SK-N-SH (cell line): ENCODE measurements at regions not wholly inside any gene's neighbourhood (a gene's known extent, or its start where the extent isn't known, plus 50 kb on each side); places are given as distances from the start of the nearest gene placed in this dataset.
"Not testable (repeated sequence)": the region's sequence is repeated elsewhere in the genome, so short reads cannot be mapped to it uniquely, and the experiment has no call there.

Experiments
- CTCF ChIA-PET: fragments of 300-600, 350-600 bp; formaldehyde crosslinking; extraction: SDS; loops from one replicate; lab custom pipeline; 2021; lab: Yijun Ruan, JAX
- POLR2A ChIA-PET: fragments of 350-600 bp; sonication (Branson Sonifier 250); formaldehyde crosslinking; extraction: SDS; loops from one replicate; lab custom pipeline; 2020; ENCODE audit warnings: antibody characterized with exemption, inconsistent platforms; lab: Yijun Ruan, JAX
- DNase-seq: peaks from one replicate; pipeline ENCODE4 v3.0.0; 2012
- H2AFZ ChIP-seq: fragments of 200-600 bp; sonication (generic); 2 replicates; pipeline ENCODE4 v1.8.1; 2016; ENCODE audit warnings: antibody characterized with exemption, mild to moderate bottlenecking, low read depth
- H3F3A ChIP-seq: fragments of 200-600 bp; sonication (generic); replicated peaks from 2 replicates; pipeline ENCODE3; 2016; ENCODE audit warnings: antibody characterized with exemption, mild to moderate bottlenecking; ENCODE audit not compliant: insufficient read depth
- H3K27ac ChIP-seq, 2 experiments: fragments of 200-500 bp in 1 of 2; fragments of 200-600 bp in 1 of 2; sonication (Bioruptor generic) in 1 of 2; sonication (generic), shearing (Covaris generic) in 1 of 2; 2 replicates each; pipeline versions ENCODE4 v1.5.1 to v1.6.1; 2014 to 2016; ENCODE audit warnings: low read depth in 2 of 2, inconsistent platforms in 1 of 2, low read length in 1 of 2, mild to moderate bottlenecking in 1 of 2, mixed read lengths in 1 of 2
- H3K27me3 ChIP-seq: fragments of 200-600 bp; sonication (generic), shearing (Covaris generic); 2 replicates; pipeline ENCODE4 v1.6.1; 2016; ENCODE audit warnings: mixed run types; ENCODE audit not compliant: insufficient read depth
- H3K36me3 ChIP-seq, 2 experiments: fragments of 200-500 bp in 1 of 2; fragments of 200-600 bp in 1 of 2; sonication (Bioruptor generic) in 1 of 2; sonication (generic) in 1 of 2; replicated peaks in 1 of 2; 2 replicates each; pipeline versions ENCODE3 to v1.5.1; 2014 to 2016; ENCODE audit warnings: low read length in 1 of 2, mild to moderate bottlenecking in 1 of 2; ENCODE audit not compliant: insufficient read depth in 2 of 2, control insufficient read depth in 1 of 2
- H3K4me1 ChIP-seq, 2 experiments: fragments of 200-500 bp in 1 of 2; fragments of 200-600 bp in 1 of 2; sonication (Bioruptor generic) in 1 of 2; sonication (generic), shearing (Covaris generic) in 1 of 2; 2 replicates each; pipeline versions ENCODE4 v1.5.1 to v1.6.1; 2014 to 2016; ENCODE audit warnings: low read depth in 1 of 2, low read length in 1 of 2, mixed run types in 1 of 2; ENCODE audit not compliant: insufficient read depth in 2 of 2, control insufficient read depth in 1 of 2
- H3K4me2 ChIP-seq: fragments of 200-600 bp; sonication (generic), shearing (Covaris generic); 2 replicates; pipeline ENCODE4 v1.6.1; 2017; ENCODE audit warnings: mixed run types
- H3K4me3 ChIP-seq, 2 experiments: fragments of 200-500 bp in 1 of 2; fragments of 200-600 bp in 1 of 2; sonication (Bioruptor generic) in 1 of 2; sonication (generic), shearing (Covaris generic) in 1 of 2; 2 replicates each; pipeline versions ENCODE4 v1.5.1 to v1.8.1; 2014 to 2016; ENCODE audit warnings: low read depth in 2 of 2, inconsistent platforms in 1 of 2, low read length in 1 of 2, mild to moderate bottlenecking in 1 of 2, mixed read lengths in 1 of 2, moderate library complexity in 1 of 2
- H3K79me2 ChIP-seq: fragments of 200-600 bp; sonication (generic); 2 replicates; pipeline ENCODE4 v1.8.1; 2017; ENCODE audit warnings: mild to moderate bottlenecking; ENCODE audit not compliant: insufficient read depth
- H3K9ac ChIP-seq: fragments of 200-600 bp; sonication (generic); 2 replicates; pipeline ENCODE4 v1.6.1; 2017; ENCODE audit warnings: mixed run types
- H3K9me2 ChIP-seq: fragments of 200-600 bp; sonication (generic); 2 replicates; pipeline ENCODE4 v1.6.1; 2017; ENCODE audit warnings: mixed run types
- H3K9me3 ChIP-seq: fragments of 200-600 bp; sonication (generic); 2 replicates; pipeline ENCODE4 v1.6.1; 2017; ENCODE audit warnings: mixed run types, mild to moderate bottlenecking, moderate library complexity
- H4K20me1 ChIP-seq: fragments of 200-600 bp; sonication (generic); 2 replicates; pipeline ENCODE4 v1.6.1; 2017; ENCODE audit warnings: mild to moderate bottlenecking, mixed run types; ENCODE audit not compliant: insufficient read depth
- ELF1 ChIP-seq: IDR thresholded peaks from 2 replicates; pipeline ENCODE4 v1.4.0; 2012
- EP300 ChIP-seq, 2 experiments: IDR thresholded peaks; 2 replicates each; pipeline versions ENCODE4 v1.4.0 to v1.6.1; 2012; ENCODE audit warnings: borderline replicate concordance in 1 of 2, low read depth in 1 of 2, low read length in 1 of 2
- EZH2phosphoT487 ChIP-seq: fragments of 200-600 bp; sonication (generic); IDR thresholded peaks from 2 replicates; pipeline ENCODE4 v1.6.1; 2017; ENCODE audit warnings: low read depth, mixed run types, mild to moderate bottlenecking, antibody characterized with exemption, moderate library complexity, borderline replicate concordance
- FOSL2 ChIP-seq: IDR thresholded peaks from 2 replicates; pipeline ENCODE4 v1.4.0; 2012; ENCODE audit warnings: low read depth, mild to moderate bottlenecking, moderate library complexity, borderline replicate concordance
- GABPA ChIP-seq: IDR thresholded peaks from 2 replicates; pipeline ENCODE4 v1.4.0; 2012; ENCODE audit warnings: low read depth, mild to moderate bottlenecking
- RAD21 ChIP-seq: IDR thresholded peaks from 2 replicates; pipeline ENCODE4 v1.6.1; 2012; ENCODE audit warnings: mild to moderate bottlenecking, low read length
- TAF1 ChIP-seq: IDR thresholded peaks from 2 replicates; pipeline ENCODE4 v1.6.1; 2012; ENCODE audit warnings: low read depth, mild to moderate bottlenecking, low read length, moderate library complexity, borderline replicate concordance
- TCF12 ChIP-seq: IDR thresholded peaks from 2 replicates; pipeline ENCODE4 v1.4.0; 2012
- WGBS: methylation state at CpG from one replicate; pipeline ENCODE4 v1.1.6; 2017; ENCODE audit warnings: low lambda C conversion rate; 5-methylcytosine and 5-hydroxymethylcytosine counted together
- TF ChIP-seq, protein P1 (sequence below): IDR thresholded peaks from 2 replicates; pipeline ENCODE4 v1.4.0; 2012; ENCODE audit warnings: low read depth
- TF ChIP-seq, protein P2 (sequence below): IDR thresholded peaks from 2 replicates; pipeline ENCODE4; 2012

DNA sequence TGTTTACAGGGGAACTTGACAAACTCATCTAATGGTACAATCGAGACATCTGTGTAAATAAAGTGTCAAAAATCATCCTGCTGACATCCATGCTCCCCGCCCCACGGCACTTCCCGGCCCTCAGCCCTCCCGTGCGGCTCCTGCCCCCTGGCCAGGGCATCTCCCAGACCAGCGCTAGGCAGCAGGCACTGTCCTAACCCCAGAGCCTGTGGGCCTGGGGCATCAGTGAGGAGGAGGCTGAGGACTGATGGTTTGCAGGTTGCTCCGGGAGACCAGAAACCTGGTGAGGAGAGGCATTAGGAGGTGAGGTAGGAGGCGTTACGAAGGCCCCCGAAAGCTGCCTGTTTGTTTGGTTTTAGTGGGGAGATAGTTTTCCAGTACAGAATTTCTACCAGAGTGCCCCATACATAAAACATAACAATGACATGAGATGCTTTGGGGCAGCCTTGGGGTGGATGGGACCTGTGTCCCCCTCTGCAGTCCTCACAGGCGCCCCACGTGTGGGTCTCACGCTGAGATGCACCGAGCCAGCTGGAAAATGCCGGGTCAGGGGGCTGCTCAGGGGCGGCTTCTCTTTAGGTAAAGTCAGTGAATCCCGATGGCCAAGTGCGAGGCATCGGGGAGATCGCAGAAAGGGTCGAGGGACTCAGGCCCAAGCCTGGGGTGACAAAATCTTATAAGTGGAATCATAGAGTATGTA is 114.2 kb downstream of the RTP5 start:
- no peaks in the 10 kb centered on the region for H3K9me2 ChIP-seq
- no peak overlapping the region for H3K4me2 ChIP-seq
- no peaks in the 10 kb centered on the region for H3K36me3 ChIP-seq
- TF ChIP-seq, protein P1, sequence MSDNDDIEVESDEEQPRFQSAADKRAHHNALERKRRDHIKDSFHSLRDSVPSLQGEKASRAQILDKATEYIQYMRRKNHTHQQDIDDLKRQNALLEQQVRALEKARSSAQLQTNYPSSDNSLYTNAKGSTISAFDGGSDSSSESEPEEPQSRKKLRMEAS: no peak
- TF ChIP-seq TCF12: no peak
- no peak for TF ChIP-seq GABPA
- TF ChIP-seq ELF1: no peak
- TF ChIP-seq FOSL2: no peak
- no peak for TF ChIP-seq TAF1
- TF ChIP-seq, protein P2, sequence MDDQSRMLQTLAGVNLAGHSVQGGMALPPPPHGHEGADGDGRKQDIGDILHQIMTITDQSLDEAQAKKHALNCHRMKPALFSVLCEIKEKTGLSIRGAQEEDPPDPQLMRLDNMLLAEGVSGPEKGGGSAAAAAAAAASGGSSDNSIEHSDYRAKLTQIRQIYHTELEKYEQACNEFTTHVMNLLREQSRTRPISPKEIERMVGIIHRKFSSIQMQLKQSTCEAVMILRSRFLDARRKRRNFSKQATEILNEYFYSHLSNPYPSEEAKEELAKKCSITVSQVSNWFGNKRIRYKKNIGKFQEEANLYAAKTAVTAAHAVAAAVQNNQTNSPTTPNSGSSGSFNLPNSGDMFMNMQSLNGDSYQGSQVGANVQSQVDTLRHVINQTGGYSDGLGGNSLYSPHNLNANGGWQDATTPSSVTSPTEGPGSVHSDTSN: no peak
- H3F3A ChIP-seq: no peaks in the 10 kb centered on the region
- no peaks in the 10 kb centered on the region for H3K9me3 ChIP-seq
- no peaks in the 10 kb centered on the region for H3K79me2 ChIP-seq
- H3K27me3 ChIP-seq: no peaks in the 10 kb centered on the region
- WGBS: 78% methylated on average over 22 of the region's 22 CpGs
- H3K9ac ChIP-seq: no peak overlapping the region
- POLR2A ChIA-PET: no interaction called here
- CTCF ChIA-PET: interaction anchor here (1.4 kb wide), 1 partner anchor 33 kb away, joined by 7 read pairs; no protein-coding TSS in a partner anchor
- H2AFZ ChIP-seq: no peak overlapping the region
- H4K20me1 ChIP-seq: no peaks in the 10 kb centered on the region
- DNase-seq: no peak
- no peaks in the 10 kb centered on the region for H3K4me1 ChIP-seq
- no peak overlapping the region for H3K4me3 ChIP-seq
- H3K27ac ChIP-seq: no peak overlapping the region

DNA sequence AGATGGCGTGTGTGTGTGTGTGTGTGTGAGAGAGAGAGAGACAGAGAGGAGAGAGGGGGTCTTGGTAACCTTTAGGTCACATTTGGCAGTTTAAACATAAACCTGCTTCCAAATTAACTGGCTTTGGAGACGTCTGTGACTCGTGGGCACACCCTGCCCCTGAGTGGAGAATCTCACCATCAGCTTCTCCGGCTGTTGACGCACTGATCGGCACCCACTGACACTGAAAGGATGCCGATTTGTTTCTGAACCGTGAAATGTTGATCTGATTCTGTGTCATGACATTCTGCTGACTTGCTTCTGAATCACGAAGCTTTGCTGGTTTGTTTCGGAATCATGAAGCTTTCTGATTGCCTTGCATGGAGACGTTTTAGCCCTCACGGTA is 114.7 kb downstream of the RTP5 start:
- no peak for TF ChIP-seq EP300 (IDR thresholded peaks at IDR 0.05; ENCODE audit: borderline replicate concordance in 1 of 2, low read depth in 1 of 2, low read length in 1 of 2)
- H3K36me3 ChIP-seq: no peaks in the 10 kb centered on the region
- 54% methylated on average over 12 of the region's 12 CpGs for WGBS
- H3K9me3 ChIP-seq: no peaks in the 10 kb centered on the region
- H3K4me3 ChIP-seq: no peak overlapping the region
- H2AFZ ChIP-seq: no peak overlapping the region
- no peaks in the 10 kb centered on the region for H3K79me2 ChIP-seq
- no peaks in the 10 kb centered on the region for H3K27me3 ChIP-seq
- H3F3A ChIP-seq: no peaks in the 10 kb centered on the region
- H3K27ac ChIP-seq: no peak overlapping the region
- no peaks in the 10 kb centered on the region for H3K4me1 ChIP-seq
- DNase-seq: no peak
- ChIA-PET CTCF (interaction anchor here (1.4 kb wide), 1 partner anchor 33 kb away, joined by 7 read pairs; no protein-coding TSS in a partner anchor), POLR2A (no interaction called here)
- no peaks in the 10 kb centered on the region for H4K20me1 ChIP-seq
- H3K4me2 ChIP-seq: no peak overlapping the region
- no peak overlapping the region for H3K9ac ChIP-seq
- H3K9me2 ChIP-seq: no peaks in the 10 kb centered on the region

DNA sequence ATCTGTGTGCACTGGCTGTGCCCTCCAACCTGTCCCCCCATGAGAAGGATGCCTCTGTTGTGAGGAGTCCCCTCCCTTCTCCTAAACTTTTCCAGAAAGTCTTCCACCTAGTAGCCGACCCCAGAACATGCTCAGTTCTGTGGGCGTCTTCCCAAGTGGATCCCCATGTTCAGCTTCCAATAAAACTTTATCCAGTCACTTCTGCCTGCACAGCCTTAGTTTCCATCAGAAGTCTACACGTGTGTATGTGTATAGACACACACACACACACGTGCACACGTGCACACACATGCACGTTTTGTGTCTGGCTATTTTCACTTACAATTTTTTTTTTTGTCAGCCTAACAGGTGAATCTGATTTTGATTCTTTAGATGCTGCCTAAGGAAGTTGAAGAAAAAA is 115.1 kb downstream of the RTP5 start:
- no peak overlapping the region for H3K4me2 ChIP-seq
- no peaks in the 10 kb centered on the region for H3K9me3 ChIP-seq
- no peaks in the 10 kb centered on the region for H3F3A ChIP-seq
- H4K20me1 ChIP-seq: no peaks in the 10 kb centered on the region
- DNase-seq: no peak
- H3K79me2 ChIP-seq: no peaks in the 10 kb centered on the region
- no peak for TF ChIP-seq RAD21
- no peak for TF ChIP-seq TAF1
- TF ChIP-seq EZH2phosphoT487: no peak
- H3K9ac ChIP-seq: no peak overlapping the region
- WGBS: 36% methylated on average over 6 of the region's 6 CpGs
- no peak overlapping the region for H2AFZ ChIP-seq
- CTCF ChIA-PET: interaction anchor here (1.4 kb wide), 1 partner anchor 34 kb away, joined by 7 read pairs; no protein-coding TSS in a partner anchor
- no peak overlapping the region for H3K4me3 ChIP-seq
- H3K36me3 ChIP-seq: no peaks in the 10 kb centered on the region
- H3K4me1 ChIP-seq: no peaks in the 10 kb centered on the region
- no peaks in the 10 kb centered on the region for H3K9me2 ChIP-seq
- POLR2A ChIA-PET: no interaction called here
- no peaks in the 10 kb centered on the region for H3K27me3 ChIP-seq
- H3K27ac ChIP-seq: no peak overlapping the region

DNA sequence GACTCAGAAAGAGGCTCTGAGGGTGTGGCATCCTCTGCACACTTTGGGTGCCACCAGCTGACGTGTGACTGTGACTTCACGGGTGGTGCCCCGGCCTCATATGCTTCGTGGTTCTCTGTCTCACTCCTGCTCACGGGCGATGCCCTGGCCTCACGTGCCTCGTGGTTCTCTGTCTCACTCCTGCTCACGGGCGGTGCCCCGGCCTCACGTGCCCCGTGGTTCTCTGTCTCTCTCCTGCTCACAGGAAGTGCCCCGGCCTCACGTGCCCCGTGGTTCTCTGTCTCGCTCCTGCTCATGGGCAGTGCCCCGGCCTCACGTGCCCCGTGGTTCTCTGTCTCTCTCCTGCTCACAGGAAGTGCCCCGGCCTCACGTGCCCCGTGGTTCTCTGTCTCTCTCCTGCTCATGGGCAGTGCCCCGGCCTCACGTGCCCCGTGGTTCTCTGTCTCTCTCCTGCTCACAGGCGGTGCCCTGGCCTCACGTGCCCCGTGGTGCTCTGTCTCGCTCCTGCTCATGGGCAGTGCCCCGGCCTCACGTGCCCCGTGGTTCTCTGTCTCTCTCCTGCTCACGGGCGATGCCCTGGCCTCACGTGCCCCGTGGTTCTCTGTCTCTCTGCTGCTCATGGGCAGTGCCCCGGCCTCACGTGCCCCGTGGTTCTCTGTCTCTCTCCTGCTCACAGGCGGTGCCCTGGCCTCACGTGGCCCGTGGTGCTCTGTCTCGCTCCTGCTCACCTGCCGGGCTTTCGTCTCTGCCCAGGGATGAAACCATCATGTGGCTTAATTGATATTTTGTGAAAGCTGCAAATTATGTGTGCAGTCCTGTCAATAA is 115.8 kb downstream of the RTP5 start:
- H3K4me1 ChIP-seq, POLR2A ChIA-PET, CTCF ChIA-PET, H3F3A ChIP-seq, H3K27ac ChIP-seq, H3K4me3 ChIP-seq, H4K20me1 ChIP-seq, H3K27me3 ChIP-seq, H2AFZ ChIP-seq, H3K4me2 ChIP-seq, H3K36me3 ChIP-seq, H3K9me2 ChIP-seq, H3K9me3 ChIP-seq, H3K79me2 ChIP-seq, DNase-seq, H3K9ac ChIP-seq: not testable (repeated sequence)
- 72% methylated on average over 46 of the region's 46 CpGs for WGBS
